ENCODE measurements at regions not wholly inside any gene's neighbourhood (a gene's known extent, or its start where the extent isn't known, plus 50 kb on each side); places are given as distances from the start of the nearest gene placed in this dataset.

DNA sequence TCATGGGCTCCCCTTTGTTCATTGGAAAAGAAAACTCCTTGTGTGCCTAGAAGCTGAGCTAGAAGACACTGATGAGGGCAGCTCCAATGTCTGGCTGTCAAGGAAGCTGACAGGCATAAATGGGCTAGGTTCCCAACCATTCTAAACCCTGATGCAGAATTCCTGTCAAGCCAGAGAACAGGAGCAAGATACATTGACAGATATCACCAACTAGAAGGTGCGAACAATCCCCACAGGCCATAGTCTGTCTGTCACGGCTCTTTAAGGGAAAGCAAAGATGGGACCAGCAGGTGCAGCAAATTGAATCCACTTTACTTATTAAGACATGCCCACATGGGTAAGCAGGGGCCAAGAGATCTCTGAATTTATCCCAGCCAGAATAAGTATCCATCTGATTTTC is 617.9 kb upstream of the POT1 start:
- Mint-ChIP-seq H3K9me3 (no peaks in the 10 kb centered on the region), H3K36me3 (ENCODE audit: low read depth) (no peaks in the 10 kb centered on the region), H3K4me3 (no peak overlapping the region), H3K4me1 (no peaks in the 10 kb centered on the region), H3K27ac (no peak overlapping the region), H3K27me3 (ENCODE audit: insufficient read depth, low read depth, poor library complexity) (no peaks in the 10 kb centered on the region)
- H4K20me1 ChIP-seq (replicated peaks; ENCODE audit: insufficient read depth), result no peaks in the 10 kb centered on the region
- no peak overlapping the region for H3K4me3 ChIP-seq
- no peaks in the 10 kb centered on the region for H3K27me3 ChIP-seq (ENCODE audit: insufficient read depth)
- H3K9me2 ChIP-seq (ENCODE audit: insufficient read depth), result no peaks in the 10 kb centered on the region
- H3K79me2 ChIP-seq (replicated peaks; ENCODE audit: insufficient read depth), result no peaks in the 10 kb centered on the region
- no peaks in the 10 kb centered on the region for H3K36me3 ChIP-seq (ENCODE audit: insufficient read depth)
- TF ChIP-seq JUNB (IDR thresholded peaks at IDR 0.05; ENCODE audit: unreplicated experiment), result no peak
- TF ChIP-seq ZNF331 (CRISPR knock-in tag; IDR thresholded peaks at IDR 0.05; ENCODE audit: low read depth), result no peak
- TF ChIP-seq STAT1 (IDR thresholded peaks at IDR 0.05; ENCODE audit: unreplicated experiment), result no peak
- TF ChIP-seq POLR2AphosphoS5 (IDR thresholded peaks at IDR 0.05; ENCODE audit: low read depth), result no peak
- TF ChIP-seq, protein P1, sequence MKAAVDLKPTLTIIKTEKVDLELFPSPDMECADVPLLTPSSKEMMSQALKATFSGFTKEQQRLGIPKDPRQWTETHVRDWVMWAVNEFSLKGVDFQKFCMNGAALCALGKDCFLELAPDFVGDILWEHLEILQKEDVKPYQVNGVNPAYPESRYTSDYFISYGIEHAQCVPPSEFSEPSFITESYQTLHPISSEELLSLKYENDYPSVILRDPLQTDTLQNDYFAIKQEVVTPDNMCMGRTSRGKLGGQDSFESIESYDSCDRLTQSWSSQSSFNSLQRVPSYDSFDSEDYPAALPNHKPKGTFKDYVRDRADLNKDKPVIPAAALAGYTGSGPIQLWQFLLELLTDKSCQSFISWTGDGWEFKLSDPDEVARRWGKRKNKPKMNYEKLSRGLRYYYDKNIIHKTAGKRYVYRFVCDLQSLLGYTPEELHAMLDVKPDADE (IDR thresholded peaks at IDR 0.05), result no peak
- no peak for TF ChIP-seq CREB1 (CRISPR knock-in tag; IDR thresholded peaks at IDR 0.05; ENCODE audit: low read depth)
- DNase-seq (ENCODE audit: low spot score) (no peak), ATAC-seq (no peak)
- H2AFZ ChIP-seq, result no peak overlapping the region; the same call in 1 of the 2 replicates
- H3K27ac ChIP-seq (ENCODE audit: low read depth), result no peak overlapping the region
- H3K4me1 ChIP-seq (ENCODE audit: insufficient read depth), result no peaks in the 10 kb centered on the region
- H3K4me2 ChIP-seq, result no peak overlapping the region
- no peaks in the 10 kb centered on the region for H3F3A ChIP-seq (replicated peaks; ENCODE audit: low read depth)

DNA sequence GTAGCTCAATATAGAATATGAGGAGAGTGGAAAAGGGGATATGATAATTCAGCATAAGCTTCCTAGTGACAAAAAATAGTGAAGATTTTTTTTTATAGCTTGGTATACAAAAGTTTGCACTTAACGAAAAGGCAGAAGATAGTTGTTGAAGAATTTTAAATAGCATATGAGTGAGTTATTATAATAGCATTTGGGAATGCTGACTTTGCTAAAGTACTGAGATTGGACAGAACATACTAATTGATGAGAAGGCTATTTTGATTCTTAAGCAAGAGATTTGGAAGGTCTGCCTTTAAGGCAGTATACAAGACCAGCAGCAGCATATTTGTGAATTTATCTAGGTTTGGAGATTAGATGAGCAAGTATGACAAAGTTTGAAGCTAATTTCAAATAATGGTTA is 600.9 kb upstream of the POT1 start:
- no peak overlapping the region for H3K4me3 Mint-ChIP-seq
- Histone ChIP-seq H3K36me3 (ENCODE audit: insufficient read depth) (no peaks in the 10 kb centered on the region), H3K9me2 (ENCODE audit: insufficient read depth) (no peaks in the 10 kb centered on the region; the same call in 1 of the 2 replicates), H3F3A (replicated peaks; ENCODE audit: low read depth) (no peaks in the 10 kb centered on the region), H3K4me2 (no peak overlapping the region), H3K79me2 (replicated peaks; ENCODE audit: insufficient read depth) (no peaks in the 10 kb centered on the region), H3K27ac (ENCODE audit: low read depth) (no peak overlapping the region), H2AFZ (no peak overlapping the region), H4K20me1 (replicated peaks; ENCODE audit: insufficient read depth) (no peaks in the 10 kb centered on the region), H3K27me3 (ENCODE audit: insufficient read depth) (no peaks in the 10 kb centered on the region), H3K4me1 (ENCODE audit: insufficient read depth) (no peaks in the 10 kb centered on the region), H3K4me3 (no peak overlapping the region)
- ATAC-seq (no peak), DNase-seq (ENCODE audit: low spot score) (no peak)
- H3K9me3 Mint-ChIP-seq, result no peaks in the 10 kb centered on the region
- H3K36me3 Mint-ChIP-seq (ENCODE audit: low read depth), result no peaks in the 10 kb centered on the region
- H3K4me1 Mint-ChIP-seq, result no peaks in the 10 kb centered on the region
- H3K27ac Mint-ChIP-seq, result no peak overlapping the region
- H3K27me3 Mint-ChIP-seq (ENCODE audit: insufficient read depth, low read depth, poor library complexity), result no peaks in the 10 kb centered on the region
- TF ChIP-seq POLR2AphosphoS5 (IDR thresholded peaks at IDR 0.05; ENCODE audit: low read depth) (no peak), CREB1 (CRISPR knock-in tag; IDR thresholded peaks at IDR 0.05; ENCODE audit: low read depth) (no peak), ZNF114 (CRISPR knock-in tag; IDR thresholded peaks at IDR 0.05) (no peak), JUNB (IDR thresholded peaks at IDR 0.05; ENCODE audit: unreplicated experiment) (no peak), EZH2 (IDR thresholded peaks at IDR 0.05; ENCODE audit: low read depth, unreplicated experiment) (no peak), EZH2phosphoT487 (IDR thresholded peaks at IDR 0.05; ENCODE audit: unreplicated experiment) (no peak), STAT1 (IDR thresholded peaks at IDR 0.05; ENCODE audit: unreplicated experiment) (no peak)
- TF ChIP-seq, protein P1 (IDR thresholded peaks at IDR 0.05), result no peak
- TF ChIP-seq, protein P2, sequence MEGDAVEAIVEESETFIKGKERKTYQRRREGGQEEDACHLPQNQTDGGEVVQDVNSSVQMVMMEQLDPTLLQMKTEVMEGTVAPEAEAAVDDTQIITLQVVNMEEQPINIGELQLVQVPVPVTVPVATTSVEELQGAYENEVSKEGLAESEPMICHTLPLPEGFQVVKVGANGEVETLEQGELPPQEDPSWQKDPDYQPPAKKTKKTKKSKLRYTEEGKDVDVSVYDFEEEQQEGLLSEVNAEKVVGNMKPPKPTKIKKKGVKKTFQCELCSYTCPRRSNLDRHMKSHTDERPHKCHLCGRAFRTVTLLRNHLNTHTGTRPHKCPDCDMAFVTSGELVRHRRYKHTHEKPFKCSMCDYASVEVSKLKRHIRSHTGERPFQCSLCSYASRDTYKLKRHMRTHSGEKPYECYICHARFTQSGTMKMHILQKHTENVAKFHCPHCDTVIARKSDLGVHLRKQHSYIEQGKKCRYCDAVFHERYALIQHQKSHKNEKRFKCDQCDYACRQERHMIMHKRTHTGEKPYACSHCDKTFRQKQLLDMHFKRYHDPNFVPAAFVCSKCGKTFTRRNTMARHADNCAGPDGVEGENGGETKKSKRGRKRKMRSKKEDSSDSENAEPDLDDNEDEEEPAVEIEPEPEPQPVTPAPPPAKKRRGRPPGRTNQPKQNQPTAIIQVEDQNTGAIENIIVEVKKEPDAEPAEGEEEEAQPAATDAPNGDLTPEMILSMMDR (conservative IDR thresholded peaks at IDR 0.05; ENCODE audit: low read depth in 2 of 2), result no peak
- TF ChIP-seq, protein P3, sequence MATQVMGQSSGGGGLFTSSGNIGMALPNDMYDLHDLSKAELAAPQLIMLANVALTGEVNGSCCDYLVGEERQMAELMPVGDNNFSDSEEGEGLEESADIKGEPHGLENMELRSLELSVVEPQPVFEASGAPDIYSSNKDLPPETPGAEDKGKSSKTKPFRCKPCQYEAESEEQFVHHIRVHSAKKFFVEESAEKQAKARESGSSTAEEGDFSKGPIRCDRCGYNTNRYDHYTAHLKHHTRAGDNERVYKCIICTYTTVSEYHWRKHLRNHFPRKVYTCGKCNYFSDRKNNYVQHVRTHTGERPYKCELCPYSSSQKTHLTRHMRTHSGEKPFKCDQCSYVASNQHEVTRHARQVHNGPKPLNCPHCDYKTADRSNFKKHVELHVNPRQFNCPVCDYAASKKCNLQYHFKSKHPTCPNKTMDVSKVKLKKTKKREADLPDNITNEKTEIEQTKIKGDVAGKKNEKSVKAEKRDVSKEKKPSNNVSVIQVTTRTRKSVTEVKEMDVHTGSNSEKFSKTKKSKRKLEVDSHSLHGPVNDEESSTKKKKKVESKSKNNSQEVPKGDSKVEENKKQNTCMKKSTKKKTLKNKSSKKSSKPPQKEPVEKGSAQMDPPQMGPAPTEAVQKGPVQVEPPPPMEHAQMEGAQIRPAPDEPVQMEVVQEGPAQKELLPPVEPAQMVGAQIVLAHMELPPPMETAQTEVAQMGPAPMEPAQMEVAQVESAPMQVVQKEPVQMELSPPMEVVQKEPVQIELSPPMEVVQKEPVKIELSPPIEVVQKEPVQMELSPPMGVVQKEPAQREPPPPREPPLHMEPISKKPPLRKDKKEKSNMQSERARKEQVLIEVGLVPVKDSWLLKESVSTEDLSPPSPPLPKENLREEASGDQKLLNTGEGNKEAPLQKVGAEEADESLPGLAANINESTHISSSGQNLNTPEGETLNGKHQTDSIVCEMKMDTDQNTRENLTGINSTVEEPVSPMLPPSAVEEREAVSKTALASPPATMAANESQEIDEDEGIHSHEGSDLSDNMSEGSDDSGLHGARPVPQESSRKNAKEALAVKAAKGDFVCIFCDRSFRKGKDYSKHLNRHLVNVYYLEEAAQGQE (IDR thresholded peaks at IDR 0.05; ENCODE audit: unreplicated experiment), result no peak

Data from GM23338 (cell line).